PC-9 (cell line): ENCODE measurements at regions not wholly inside any gene's neighbourhood (a gene's known extent, or its start where the extent isn't known, plus 50 kb on each side); places are given as distances from the start of the nearest gene placed in this dataset.
"Not testable (repeated sequence)": the region's sequence is repeated elsewhere in the genome, so short reads cannot be mapped to it uniquely, and the experiment has no call there.

Source experiments
- EZH2 ChIP-seq: fragments of 200-600 bp; sonication (generic); IDR thresholded peaks from 2 replicates; pipeline ENCODE4 v1.8.0; 2017; ENCODE audit warnings: antibody characterized with exemption, low read depth
- TF ChIP-seq, protein P1 (sequence below): fragments of 200-600 bp; sonication (generic); conservative IDR thresholded peaks from 2 replicates; pipeline ENCODE4 v1.6.1; 2017; ENCODE audit warnings: mixed run types, antibody characterized with exemption, mild to moderate bottlenecking, moderate library complexity

DNA sequence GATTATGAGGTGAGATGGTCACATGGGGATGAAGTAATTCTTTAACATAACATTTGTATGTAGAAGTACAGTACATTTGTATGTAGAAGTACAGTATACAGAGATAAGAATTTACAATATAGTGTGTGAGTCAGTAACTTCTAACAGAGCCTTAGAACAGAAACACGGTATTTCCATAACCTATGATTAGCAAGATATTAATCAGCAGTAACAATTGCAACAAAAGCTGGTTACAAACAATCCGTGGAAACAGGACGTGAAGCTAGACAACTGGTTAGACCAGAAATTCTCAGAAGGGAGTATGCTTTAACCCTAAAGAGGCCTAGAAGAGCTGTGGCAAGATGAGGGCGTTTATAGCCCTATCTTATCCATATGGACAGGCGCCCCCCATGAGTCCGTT, 122.0 kb upstream of the CLDN10 start:
- TF ChIP-seq, protein P1, sequence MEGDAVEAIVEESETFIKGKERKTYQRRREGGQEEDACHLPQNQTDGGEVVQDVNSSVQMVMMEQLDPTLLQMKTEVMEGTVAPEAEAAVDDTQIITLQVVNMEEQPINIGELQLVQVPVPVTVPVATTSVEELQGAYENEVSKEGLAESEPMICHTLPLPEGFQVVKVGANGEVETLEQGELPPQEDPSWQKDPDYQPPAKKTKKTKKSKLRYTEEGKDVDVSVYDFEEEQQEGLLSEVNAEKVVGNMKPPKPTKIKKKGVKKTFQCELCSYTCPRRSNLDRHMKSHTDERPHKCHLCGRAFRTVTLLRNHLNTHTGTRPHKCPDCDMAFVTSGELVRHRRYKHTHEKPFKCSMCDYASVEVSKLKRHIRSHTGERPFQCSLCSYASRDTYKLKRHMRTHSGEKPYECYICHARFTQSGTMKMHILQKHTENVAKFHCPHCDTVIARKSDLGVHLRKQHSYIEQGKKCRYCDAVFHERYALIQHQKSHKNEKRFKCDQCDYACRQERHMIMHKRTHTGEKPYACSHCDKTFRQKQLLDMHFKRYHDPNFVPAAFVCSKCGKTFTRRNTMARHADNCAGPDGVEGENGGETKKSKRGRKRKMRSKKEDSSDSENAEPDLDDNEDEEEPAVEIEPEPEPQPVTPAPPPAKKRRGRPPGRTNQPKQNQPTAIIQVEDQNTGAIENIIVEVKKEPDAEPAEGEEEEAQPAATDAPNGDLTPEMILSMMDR: not testable (repeated sequence)
- TF ChIP-seq EZH2: not testable (repeated sequence)
